Heart right ventricle (tissue), 16 donors: ENCODE measurements at regions not wholly inside any gene's neighbourhood (a gene's known extent, or its start where the extent isn't known, plus 50 kb on each side); places are given as distances from the start of the nearest gene placed in this dataset.
"Not testable (repeated sequence)": the region's sequence is repeated elsewhere in the genome, so short reads cannot be mapped to it uniquely, and the experiment has no call there.

Source experiments
- ATAC-seq, 8 donors: fragments of 200-7000 bp; cut with Tn5 transposase; one replicate each; pipeline ENCODE4 v1.9.1; 2020; ENCODE audit warnings: mild to moderate bottlenecking in 8 of 8, moderate library complexity in 8 of 8, moderate number of reproducible peaks in 1 of 8
- DNase-seq, 2 donors: peaks; one replicate each; pipeline ENCODE4 v3.0.0-alpha.2; 2020
- H3K27ac ChIP-seq, 10 donors: fragments of 200-600 bp; sonication (generic) in 2 of 10; one replicate each; pipeline versions ENCODE4 v1.5.0 to v1.8.0; 2020 to 2022; ENCODE audit warnings: mild to moderate bottlenecking in 3 of 10
- H3K27me3 ChIP-seq, 7 donors: fragments of 200-600 bp; one replicate each; pipeline ENCODE4 v1.8.0; 2021 to 2022; ENCODE audit warnings: mild to moderate bottlenecking in 2 of 7
- H3K36me3 ChIP-seq, 9 donors: fragments of 200-600 bp; sonication (generic) in 1 of 9; one replicate each; pipeline versions ENCODE4 v1.5.0 to v1.8.0; 2020 to 2022; ENCODE audit warnings: mild to moderate bottlenecking in 2 of 9
- H3K4me1 ChIP-seq, 9 donors: fragments of 200-600 bp; sonication (generic) in 1 of 9; one replicate each; pipeline versions ENCODE4 v1.5.0 to v1.8.0; 2020 to 2022; ENCODE audit warnings: mild to moderate bottlenecking in 4 of 9
- H3K4me3 ChIP-seq, 10 donors: fragments of 200-600 bp; sonication (generic) in 2 of 10; one replicate each; pipeline versions ENCODE4 v1.5.0 to v1.8.0; 2020 to 2022; ENCODE audit warnings: mild to moderate bottlenecking in 7 of 10, moderate library complexity in 2 of 10
- H3K9me3 ChIP-seq, 11 donors: fragments of 200-600 bp in 10 of 11; sonication (generic) in 2 of 11; one replicate each; pipeline versions ENCODE4 v1.5.0 to v1.8.0; 2013 to 2022; ENCODE audit warnings: mild to moderate bottlenecking in 2 of 11, control low read depth in 1 of 11, moderate library complexity in 1 of 11
- CTCF ChIP-seq, 9 donors: fragments of 200-600 bp; sonication (generic) in 2 of 9; IDR thresholded peaks; one replicate each; pipeline versions ENCODE4 v1.5.0 to v1.8.0; 2021 to 2022; ENCODE audit warnings: antibody characterized with exemption in 9 of 9, mild to moderate bottlenecking in 5 of 9, moderate library complexity in 1 of 9
- WGBS, 2 donors: extraction: QIAGEN DNeasy Blood & Tissue Kit; methylation state at CpG; one replicate each; pipeline ENCODE4 v1.1.7; 2013; ENCODE audit warnings: inconsistent platforms in 1 of 2; 5-methylcytosine and 5-hydroxymethylcytosine counted together
- intact Hi-C, 10 donors: fragments of 100-400 bp; cut with DNase I; formaldehyde crosslinking; loops; one replicate each; pipeline versions ENCODE4 v1.11.1 to v1.14.2; 2022
- donor health status: Arrhythmogenic right ventricular cardiomyopathy.
- donor health status: ischemic (EF 13 %, LVEDD 7.1; RV severe dilation, severe dysfunction).
- donor health status: healthy with polysubstance abuse.
- donor health status: DM: no; HTN: yes; CAD: no.
- donor health status: DM: no; HTN: no; CAD: no.
- donor health status: ischemic (EF 25% LVEDD 6.9; RV normal size, moderate dysfunction).
- donor health status: ischemic (EF 25% LVEDD 5.7; RV mildly dilated, moderate dysfunction).
- donor health status: healthy.
- donor health status: DM: yes; HTN: yes; CAD: no.
- donor health status: Ischemic cardiomyopathy.
- donor health status: ischemic (EF 35%, LVEDD 5.7; RV mildly dilated, moderate dysfunction).
- donor health status: nonischemic (EF 11% LVEDD 7.7; RV severe dilation, severe dysfunction).
- donor health status: DM: yes; HTN: yes; CAD: no.
- donor health status: PGD.
- donor health status: ischemic (EF 29% LVEDD 5.4; RV normal size, mild dysfunction).
- donor health status: nonischemic (EF 23%, LVEDD 6.1; RV moderate dilation, normal function).

DNA sequence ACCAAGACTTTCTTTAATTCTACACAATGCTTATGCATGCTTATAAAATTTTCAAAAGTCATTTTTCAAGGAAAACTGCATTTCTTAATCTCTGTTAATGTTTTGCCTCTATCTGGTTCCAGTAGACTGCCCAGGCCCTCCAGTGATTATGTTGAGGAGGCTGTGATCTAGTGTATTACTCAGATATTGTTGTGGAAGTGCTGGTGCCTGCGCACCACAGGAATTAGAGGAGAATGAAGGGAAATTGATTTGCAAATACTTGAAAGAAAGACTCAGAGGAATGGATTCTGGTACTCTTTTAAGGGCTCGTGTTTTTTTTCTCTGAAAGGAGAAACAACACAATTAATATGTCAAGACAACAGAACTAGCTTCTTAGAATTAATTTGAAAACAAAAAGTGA lies 1015.1 kb downstream of the RPA4 start:
- Histone ChIP-seq H3K27me3 (peaks cover 0 to 87% (median 0%) of the 10 kb centered on the region in 7 donors), H3K4me1 (no peaks in the 10 kb centered on the region), H3K36me3 (no peaks in the 10 kb centered on the region), H3K9me3 (no peaks in the 10 kb centered on the region), H3K4me3 (no peak overlapping the region), H3K27ac (no peak overlapping the region)
- ATAC-seq (no peak), DNase-seq (no peak)
- no peak for TF ChIP-seq CTCF (IDR thresholded peaks at IDR 0.05)
- 51 to 68% methylated on average over 2 of the region's 2 CpGs for WGBS, 2 donors
- intact Hi-C loops: no loop called here

- Histone ChIP-seq H3K4me1 (no peaks in the 10 kb centered on the region), H3K9me3 (peaks cover 0 to 34% (median 0%) of the 10 kb centered on the region in 11 donors), H3K36me3 (no peaks in the 10 kb centered on the region), H3K4me3 (no peak overlapping the region), H3K27ac (no peak overlapping the region), H3K27me3 (peaks cover 0 to 78% (median 0%) of the 10 kb centered on the region in 7 donors)
- no peak for TF ChIP-seq CTCF (IDR thresholded peaks at IDR 0.05)
- WGBS, 2 donors: 81 to 92% methylated on average over 1 of the region's 1 CpG
- ATAC-seq: no peak
- DNase-seq: no peak
- intact Hi-C loops: no loop called here
Measured at GRCh38 chrX:97907791-97908190, 1024.1 kb downstream of the RPA4 start.

DNA sequence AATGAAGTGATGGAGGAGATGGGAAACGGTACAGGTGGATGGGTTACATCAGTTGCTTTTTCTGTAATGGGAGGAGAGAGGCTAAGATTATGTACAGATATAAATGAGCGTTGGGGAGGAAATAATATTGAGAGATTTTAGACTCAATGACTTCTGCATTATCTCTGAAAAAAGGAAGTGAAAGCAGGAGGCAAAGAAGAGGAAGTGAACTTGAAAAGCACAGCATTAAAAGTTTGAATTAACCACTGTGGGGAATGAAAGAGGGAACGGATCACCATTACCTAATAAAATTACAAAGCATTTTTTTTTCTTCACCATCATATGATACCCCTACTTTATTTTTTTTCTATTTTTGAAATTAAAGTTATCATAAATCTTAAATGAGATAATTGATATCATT lies 1025.5 kb downstream of the RPA4 start:
- intact Hi-C loops: no loop called here
- Histone ChIP-seq H3K27me3 (peaks cover 0 to 76% (median 0%) of the 10 kb centered on the region in 7 donors), H3K9me3 (peaks cover 0 to 34% (median 0%) of the 10 kb centered on the region in 11 donors), H3K36me3 (no peaks in the 10 kb centered on the region), H3K27ac (no peak overlapping the region), H3K4me3 (no peak overlapping the region), H3K4me1 (no peaks in the 10 kb centered on the region)
- TF ChIP-seq CTCF (IDR thresholded peaks at IDR 0.05): no peak
- 59 to 68% methylated on average over 3 of the region's 3 CpGs for WGBS, 2 donors
- DNase-seq (no peak), ATAC-seq (no peak)

DNA sequence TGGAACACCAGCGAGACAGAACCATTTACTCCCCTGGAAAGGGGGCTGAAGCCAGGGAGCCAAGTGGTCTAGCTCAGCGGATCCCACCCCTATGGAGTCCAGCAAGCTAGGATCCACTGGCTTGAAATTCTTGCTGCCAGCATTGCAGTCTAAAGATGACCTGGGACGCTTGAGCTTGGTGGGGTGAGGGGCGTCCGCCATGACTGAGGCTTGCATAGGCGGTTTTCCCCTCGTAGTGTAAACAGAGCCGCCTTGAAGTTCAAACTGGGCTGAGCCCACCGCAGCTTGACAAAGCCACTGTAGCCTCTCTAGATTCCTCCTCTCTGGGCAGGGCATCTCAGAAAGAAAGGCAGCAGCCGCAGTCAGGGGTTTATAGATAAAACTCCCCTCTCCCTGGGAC lies 1031.7 kb downstream of the RPA4 start:
- intact Hi-C loops, H3K36me3 ChIP-seq, H3K4me3 ChIP-seq, H3K27ac ChIP-seq, H3K4me1 ChIP-seq, ATAC-seq, DNase-seq: not testable (repeated sequence)
- 89 to 90% methylated on average over 10 of the region's 10 CpGs for WGBS, 2 donors
- H3K27me3 ChIP-seq: peaks cover 0 to 66% (median 0%) of the 10 kb centered on the region in 7 donors
- H3K9me3 ChIP-seq: peaks cover 0 to 17% (median 0%) of the 10 kb centered on the region in 11 donors

- intact Hi-C loops, H3K4me3 ChIP-seq, H3K36me3 ChIP-seq, H3K4me1 ChIP-seq, DNase-seq, H3K27ac ChIP-seq, ATAC-seq, H3K9me3 ChIP-seq: not testable (repeated sequence)
- 88 to 89% methylated on average over 8 of the region's 8 CpGs for WGBS, 2 donors
- peaks cover 0 to 17% (median 0%) of the 10 kb centered on the region in 7 donors for H3K27me3 ChIP-seq
Measured at GRCh38 chrX:97921223-97921622, 1037.5 kb downstream of the RPA4 start.
